SK-MEL-5 (cell line): ENCODE measurements at regions not wholly inside any gene's neighbourhood (a gene's known extent, or its start where the extent isn't known, plus 50 kb on each side); places are given as distances from the start of the nearest gene placed in this dataset.
A peak's percentile ranks its signal among the peaks of the same experiment; 100 is the strongest.

ENCODE experiments used
- DNase-seq: peaks from one replicate; pipeline ENCODE4 v3.0.0-alpha.2; 2016; ENCODE audit warnings: low read depth, low spot score
- in situ Hi-C: cut with HindIII; loops from 2 replicates; pipeline ENCODE4 v1.10.0; 2016; ENCODE audit warnings: low sequenced_read_pairs, high pct_unique_total_duplicates, low pct_unique_long_range_greater_than_20kb

GRCh38 chr9:16236311-16236710 lies 634.2 kb downstream of the BNC2 start:
- in situ Hi-C loops: no loop called here
- no peak for DNase-seq

- no peak for DNase-seq
- in situ Hi-C loops: no loop called here
Observed at GRCh38 chr9:16236882-16237281, 633.6 kb downstream of the BNC2 start.

- DNase-seq: no peak
Observed at GRCh38 chr9:16238623-16239138, 631.8 kb downstream of the BNC2 start.

GRCh38 chr9:16241231-16241630 lies 629.2 kb downstream of the BNC2 start:
- in situ Hi-C loops: no loop called here
- DNase-seq: no peak

More at GRCh38 chr9:16238623-16239138, 631.8 kb downstream of the BNC2 start:
- in situ Hi-C loops: no loop called here

GRCh38 chr9:16243798-16244197 lies 626.7 kb downstream of the BNC2 start:
- in situ Hi-C loops: no loop called here
- DNase-seq: no peak

- in situ Hi-C loops: no loop called here
- DNase-seq: peak; percentile 15
Observed at GRCh38 chr9:16245756-16246440, 624.6 kb downstream of the BNC2 start.

- DNase-seq: no peak
- in situ Hi-C loops: no loop called here
Observed at GRCh38 chr9:16246785-16247184, 623.7 kb downstream of the BNC2 start.

GRCh38 chr9:16247188-16247875 lies 623.1 kb downstream of the BNC2 start:
- DNase-seq: no peak
- in situ Hi-C loops: no loop called here

- in situ Hi-C loops: no loop called here
Observed at GRCh38 chr9:16248822-16249221, 621.6 kb downstream of the BNC2 start.

GRCh38 chr9:16252616-16253015 lies 617.9 kb downstream of the BNC2 start:
- no peak for DNase-seq
- in situ Hi-C loops: no loop called here

More at GRCh38 chr9:16248822-16249221, 621.6 kb downstream of the BNC2 start:
- no peak for DNase-seq

GRCh38 chr9:16254674-16255073 lies 615.8 kb downstream of the BNC2 start:
- in situ Hi-C loops: no loop called here
- no peak for DNase-seq

- DNase-seq: no peak
- in situ Hi-C loops: no loop called here
Observed at GRCh38 chr9:16255217-16255616, 615.3 kb downstream of the BNC2 start.

- DNase-seq: peak; percentile 32
- in situ Hi-C loops: no loop called here
Observed at GRCh38 chr9:16257604-16258003, 612.9 kb downstream of the BNC2 start.

- in situ Hi-C loops: no loop called here
Observed at GRCh38 chr9:16258191-16258590, 612.3 kb downstream of the BNC2 start.

GRCh38 chr9:16258708-16259107 lies 611.8 kb downstream of the BNC2 start:
- in situ Hi-C loops: no loop called here
- DNase-seq: no peak

More at GRCh38 chr9:16258191-16258590, 612.3 kb downstream of the BNC2 start:
- no peak for DNase-seq

- no peak for DNase-seq
Observed at GRCh38 chr9:16262477-16263261, 607.8 kb downstream of the BNC2 start.

GRCh38 chr9:16265688-16266087 lies 604.8 kb downstream of the BNC2 start:
- no peak for DNase-seq
- in situ Hi-C loops: no loop called here

More at GRCh38 chr9:16262477-16263261, 607.8 kb downstream of the BNC2 start:
- in situ Hi-C loops: no loop called here

- DNase-seq: peak; percentile 51
- in situ Hi-C loops: no loop called here
Observed at GRCh38 chr9:16266648-16267276, 603.7 kb downstream of the BNC2 start.
